H1 (cell line): ENCODE measurements at regions not wholly inside any gene's neighbourhood (a gene's known extent, or its start where the extent isn't known, plus 50 kb on each side); places are given as distances from the start of the nearest gene placed in this dataset.

Experiments used
- CTCF ChIA-PET: fragments of 300-600 bp; sonication (Branson Sonifier 250); formaldehyde crosslinking; loops from one replicate; lab custom pipeline; 2021; ENCODE audit not compliant: partially characterized antibody; lab: Charles Lee
- POLR2A ChIA-PET: fragments of 300-600 bp; sonication (Branson Sonifier 250); formaldehyde crosslinking; loops from one replicate; lab custom pipeline; 2021; ENCODE audit warnings: inconsistent platforms; ENCODE audit not compliant: partially characterized antibody; lab: Charles Lee
- DNase-seq, 2 experiments: peaks; one replicate each; pipeline versions ENCODE4 v3.0.0 to v3.0.0-alpha.2; 2010 to 2022; ENCODE audit warnings: low spot score in 2 of 2, low read depth in 1 of 2, mixed read lengths in 1 of 2
- FAIRE-seq: peaks from 2 replicates; lab custom pipeline; 2011; peaks lifted over from hg19 to GRCh38; lab: Jason Lieb, UNC
- H2AFZ ChIP-seq: 2 replicates; pipeline ENCODE4 v1.8.1; 2012; ENCODE audit warnings: low read length, inconsistent platforms
- H2AK5ac ChIP-seq: 2 replicates; pipeline ENCODE4 v1.6.1; 2013; ENCODE audit warnings: low read depth, low read length
- H2BK120ac ChIP-seq: replicated peaks from 2 replicates; pipeline ENCODE3; 2013; ENCODE audit warnings: low read depth, low read length, inconsistent platforms
- H2BK12ac ChIP-seq: 2 replicates; pipeline ENCODE4 v1.6.1; 2013; ENCODE audit warnings: low read depth, low read length
- H2BK15ac ChIP-seq: 2 replicates; pipeline ENCODE4 v1.6.1; 2013; ENCODE audit warnings: low read length
- H2BK20ac ChIP-seq: 2 replicates; pipeline ENCODE4 v1.6.1; 2013; ENCODE audit warnings: low read length
- H2BK5ac ChIP-seq: 2 replicates; pipeline ENCODE4 v1.6.1; 2013; ENCODE audit warnings: low read depth, low read length
- H3K14ac ChIP-seq: 2 replicates; pipeline ENCODE4 v1.6.1; 2013; ENCODE audit warnings: inconsistent platforms; ENCODE audit not compliant: insufficient read length
- H3K18ac ChIP-seq: 2 replicates; pipeline ENCODE4 v1.6.1; 2013; ENCODE audit warnings: low read length; ENCODE audit errors: extremely low read depth
- H3K23ac ChIP-seq: 2 replicates; pipeline ENCODE4 v1.6.1; 2013; ENCODE audit warnings: inconsistent platforms; ENCODE audit not compliant: insufficient read length
- H3K23me2 ChIP-seq: 2 replicates; pipeline ENCODE4 v1.6.1; 2013; ENCODE audit warnings: low read depth, low read length
- H3K27ac ChIP-seq: 2 replicates; pipeline ENCODE4 v1.6.1; 2011; ENCODE audit warnings: low read depth, low read length, inconsistent platforms
- H3K27me3 ChIP-seq, 4 experiments: replicated peaks in 1 of 4; 1 replicate in 1 of 4; 2 replicates in 3 of 4; pipeline versions ENCODE4 v1.6.1 to v1.8.1; 2011 to 2013; ENCODE audit warnings: low read length in 3 of 4, mild to moderate bottlenecking in 3 of 4, inconsistent platforms in 2 of 4, mixed read lengths in 2 of 4, moderate library complexity in 1 of 4; ENCODE audit not compliant: control insufficient read depth in 3 of 4, insufficient read depth in 3 of 4; ENCODE audit errors: extremely low read depth in 1 of 4
- H3K36me3 ChIP-seq, 4 experiments: 2 replicates each; pipeline versions ENCODE4 v1.6.1 to v1.8.1; 2011 to 2013; ENCODE audit warnings: mild to moderate bottlenecking in 4 of 4, low read length in 3 of 4, moderate library complexity in 2 of 4, control low read depth in 1 of 4, inconsistent platforms in 1 of 4; ENCODE audit not compliant: insufficient read depth in 4 of 4, control insufficient read depth in 2 of 4
- H3K4ac ChIP-seq: replicated peaks from 2 replicates; pipeline ENCODE3; 2013; ENCODE audit warnings: low read length, low read depth, mixed read lengths, inconsistent platforms; ENCODE audit not compliant: insufficient read length
- H3K4me1 ChIP-seq, 4 experiments: replicated peaks in 1 of 4; 1 replicate in 1 of 4; 2 replicates in 3 of 4; pipeline versions ENCODE4 v1.6.1 to v1.8.1; 2011 to 2013; ENCODE audit warnings: low read length in 3 of 4, inconsistent platforms in 2 of 4, mixed read lengths in 1 of 4; ENCODE audit not compliant: insufficient read depth in 4 of 4, control insufficient read depth in 3 of 4
- H3K4me2 ChIP-seq, 2 experiments: 2 replicates each; pipeline versions ENCODE4 v1.6.1 to v1.8.1; 2011 to 2013; ENCODE audit warnings: low read depth in 2 of 2, low read length in 2 of 2, control low read depth in 1 of 2, inconsistent platforms in 1 of 2, mild to moderate bottlenecking in 1 of 2; ENCODE audit not compliant: insufficient read depth in 1 of 2
- H3K4me3 ChIP-seq, 4 experiments: fragments of 200-600, 300-600 bp in 1 of 4; sonication (generic), shearing (Covaris generic), sonication (Bioruptor Twin) in 1 of 4; 2 replicates each; pipeline versions ENCODE4 v1.5.1 to v1.8.1; 2011 to 2016; ENCODE audit warnings: low read length in 4 of 4, low read depth in 3 of 4, control low read depth in 2 of 4, inconsistent platforms in 2 of 4, mild to moderate bottlenecking in 2 of 4, mixed read lengths in 1 of 4, moderate library complexity in 1 of 4; ENCODE audit not compliant: insufficient read depth in 2 of 4; ENCODE audit errors: extremely low read depth in 1 of 4
- H3K56ac ChIP-seq: replicated peaks from 2 replicates; pipeline ENCODE3; 2013; ENCODE audit warnings: low read depth, mild to moderate bottlenecking, mixed read lengths, low read length, inconsistent platforms; ENCODE audit not compliant: insufficient read length
- H3K79me1 ChIP-seq: 2 replicates; pipeline ENCODE4 v1.6.1; 2013; ENCODE audit warnings: low read depth, low read length, control low read depth
- H3K79me2 ChIP-seq, 2 experiments: 2 replicates each; pipeline versions ENCODE4 v1.6.1 to v1.8.1; 2012 to 2013; ENCODE audit warnings: low read length in 2 of 2, mild to moderate bottlenecking in 2 of 2, inconsistent platforms in 1 of 2; ENCODE audit not compliant: insufficient read depth in 2 of 2, control insufficient read depth in 1 of 2
- H3K9ac ChIP-seq, 4 experiments: replicated peaks in 1 of 4; 1 replicate in 1 of 4; 2 replicates in 3 of 4; pipeline versions ENCODE4 v1.6.1 to v1.8.1; 2011 to 2013; ENCODE audit warnings: low read depth in 3 of 4, low read length in 3 of 4, control low read depth in 2 of 4, mild to moderate bottlenecking in 2 of 4, moderate library complexity in 2 of 4, inconsistent platforms in 1 of 4; ENCODE audit errors: extremely low read depth in 1 of 4
- H3K9me3 ChIP-seq, 2 experiments: 2 replicates each; pipeline versions ENCODE4 v1.6.1 to v1.8.1; 2012 to 2013; ENCODE audit warnings: mild to moderate bottlenecking in 2 of 2, moderate library complexity in 2 of 2, control low read depth in 1 of 2, inconsistent platforms in 1 of 2, low read depth in 1 of 2, low read length in 1 of 2, mixed read lengths in 1 of 2; ENCODE audit not compliant: insufficient read depth in 2 of 2
- H4K20me1 ChIP-seq, 2 experiments: replicated peaks in 1 of 2; 2 replicates each; pipeline versions ENCODE3 to v1.8.1; 2011 to 2013; ENCODE audit warnings: inconsistent platforms in 2 of 2, low read length in 2 of 2, mild to moderate bottlenecking in 1 of 2; ENCODE audit not compliant: insufficient read depth in 2 of 2, control insufficient read depth in 1 of 2
- H4K5ac ChIP-seq: 2 replicates; pipeline ENCODE4 v1.6.1; 2013; ENCODE audit warnings: low read length, low read depth, mixed read lengths, inconsistent platforms; ENCODE audit not compliant: insufficient read length
- H4K8ac ChIP-seq: 2 replicates; pipeline ENCODE4 v1.8.0; 2013; ENCODE audit warnings: mild to moderate bottlenecking, moderate library complexity, low read length, inconsistent platforms; ENCODE audit not compliant: insufficient read depth; ENCODE audit errors: extremely low read depth
- H4K91ac ChIP-seq: replicated peaks from 2 replicates; pipeline ENCODE3; 2013; ENCODE audit warnings: low read length, mixed read lengths, inconsistent platforms; ENCODE audit not compliant: insufficient read length
- GTF2F1 ChIP-seq: IDR thresholded peaks from 2 replicates; pipeline ENCODE4 v1.6.1; 2012; ENCODE audit warnings: low read depth, low read length, improper control_type of control experiment, borderline replicate concordance
- RFX5 ChIP-seq: IDR thresholded peaks from 2 replicates; pipeline ENCODE4 v1.6.1; 2011; ENCODE audit warnings: low read depth, low read length, improper control_type of control experiment, borderline replicate concordance
- RNF2 ChIP-seq: fragments of 200-900, 300-1000 bp; sonication (generic); IDR thresholded peaks from 2 replicates; pipeline ENCODE4 v1.7.1; 2016; ENCODE audit warnings: borderline replicate concordance, low read depth, mild to moderate bottlenecking, antibody characterized with exemption, low read length; ENCODE audit not compliant: poor library complexity, severe bottlenecking; ENCODE audit errors: missing control alignments
- SIX5 ChIP-seq: IDR thresholded peaks from 2 replicates; pipeline ENCODE4 v1.6.1; 2011; ENCODE audit warnings: mild to moderate bottlenecking, low read depth, low read length
- TBP ChIP-seq: IDR thresholded peaks from 2 replicates; pipeline ENCODE4 v1.6.1; 2011; ENCODE audit warnings: low read depth, low read length, improper control_type of control experiment
- WGBS, 2 experiments: shearing (Covaris generic) in 1 of 2; methylation state at CpG; one replicate each; pipeline versions ENCODE4 v1.1.6 to v1.1.7; 2013 to 2015; ENCODE audit warnings: low lambda C conversion rate in 2 of 2, mixed read lengths in 2 of 2, inconsistent platforms in 1 of 2, low coverage in 1 of 2, missing lambda C conversion rate in 1 of 2; ENCODE audit not compliant: insufficient replicate concordance in 2 of 2, insufficient coverage in 1 of 2, insufficient read length in 1 of 2; ENCODE audit errors: extremely low coverage in 1 of 2, missing lambda C conversion rate in 1 of 2; 5-methylcytosine and 5-hydroxymethylcytosine counted together

GRCh38 chr9:12988258-12988657, 213.4 kb downstream of the LURAP1L start:
- Histone ChIP-seq H3K79me1 (no peaks in the 10 kb centered on the region), H3K4me3 (no peak overlapping the region), H2BK15ac (no peak overlapping the region), H3K27ac (no peak overlapping the region), H3K27me3 (no peaks in the 10 kb centered on the region), H4K20me1 (no peaks in the 10 kb centered on the region), H3K14ac (no peak overlapping the region), H3K18ac (no peak overlapping the region), H4K91ac (no peak overlapping the region), H2BK5ac (no peak overlapping the region), H3K4me2 (no peak overlapping the region), H3K4me1 (no peaks in the 10 kb centered on the region), H3K23ac (no peak overlapping the region), H3K36me3 (no peaks in the 10 kb centered on the region), H3K56ac (no peak overlapping the region), H4K8ac (no peak overlapping the region), H3K23me2 (no peaks in the 10 kb centered on the region), H3K9ac (no peak overlapping the region), H2BK20ac (no peak overlapping the region), H3K4ac (no peak overlapping the region), H4K5ac (no peak overlapping the region), H2BK12ac (no peak overlapping the region), H2AK5ac (no peak overlapping the region), H3K79me2 (no peaks in the 10 kb centered on the region), H3K9me3 (no peaks in the 10 kb centered on the region), H2BK120ac (no peak overlapping the region)
- WGBS, 2 experiments: 86% methylated on average over 1 of the region's 1 CpG; no CpG with 5 or more reads in 1 of the 2 experiments
- DNase-seq: no peak
- POLR2A ChIA-PET: no interaction called here
- CTCF ChIA-PET: interaction anchor here (0.6 to 1.9 kb wide), 4 partner anchors 11 to 1699 kb away, joined by 3 to 9 read pairs (median 4); no protein-coding TSS in a partner anchor
- FAIRE-seq: no peak
- TF ChIP-seq RFX5 (no peak), GTF2F1 (no peak), RNF2 (no peak), SIX5 (no peak), TBP (no peak)
- TF ChIP-seq, all 59 proteins: peak for 0
- H2AFZ ChIP-seq: no peak overlapping the region
